Kidney epithelial cell (primary cell): ENCODE measurements at regions not wholly inside any gene's neighbourhood (a gene's known extent, or its start where the extent isn't known, plus 50 kb on each side); places are given as distances from the start of the nearest gene placed in this dataset.

ENCODE experiments used
- DNase-seq: peaks from one replicate; pipeline ENCODE4 v3.0.0-alpha.2; 2010; ENCODE audit warnings: low read depth
- H3K27me3 ChIP-seq: 2 replicates; pipeline ENCODE4 v1.6.0; 2011; ENCODE audit warnings: low read length; ENCODE audit not compliant: control insufficient read depth, insufficient read depth
- H3K36me3 ChIP-seq: 2 replicates; pipeline ENCODE4 v1.5.1; 2011; ENCODE audit warnings: low read length; ENCODE audit not compliant: control insufficient read depth, insufficient read depth
- H3K4me3 ChIP-seq: 2 replicates; pipeline ENCODE4 v1.5.1; 2011; ENCODE audit warnings: low read depth, mild to moderate bottlenecking, control low read depth, low read length
- TF ChIP-seq, protein P1 (sequence below): IDR thresholded peaks from 2 replicates; pipeline ENCODE4 v1.5.1; 2011; ENCODE audit warnings: mild to moderate bottlenecking, moderate library complexity, low read length, control low read depth, inconsistent platforms; ENCODE audit not compliant: insufficient read depth, poor library complexity, severe bottlenecking

DNA sequence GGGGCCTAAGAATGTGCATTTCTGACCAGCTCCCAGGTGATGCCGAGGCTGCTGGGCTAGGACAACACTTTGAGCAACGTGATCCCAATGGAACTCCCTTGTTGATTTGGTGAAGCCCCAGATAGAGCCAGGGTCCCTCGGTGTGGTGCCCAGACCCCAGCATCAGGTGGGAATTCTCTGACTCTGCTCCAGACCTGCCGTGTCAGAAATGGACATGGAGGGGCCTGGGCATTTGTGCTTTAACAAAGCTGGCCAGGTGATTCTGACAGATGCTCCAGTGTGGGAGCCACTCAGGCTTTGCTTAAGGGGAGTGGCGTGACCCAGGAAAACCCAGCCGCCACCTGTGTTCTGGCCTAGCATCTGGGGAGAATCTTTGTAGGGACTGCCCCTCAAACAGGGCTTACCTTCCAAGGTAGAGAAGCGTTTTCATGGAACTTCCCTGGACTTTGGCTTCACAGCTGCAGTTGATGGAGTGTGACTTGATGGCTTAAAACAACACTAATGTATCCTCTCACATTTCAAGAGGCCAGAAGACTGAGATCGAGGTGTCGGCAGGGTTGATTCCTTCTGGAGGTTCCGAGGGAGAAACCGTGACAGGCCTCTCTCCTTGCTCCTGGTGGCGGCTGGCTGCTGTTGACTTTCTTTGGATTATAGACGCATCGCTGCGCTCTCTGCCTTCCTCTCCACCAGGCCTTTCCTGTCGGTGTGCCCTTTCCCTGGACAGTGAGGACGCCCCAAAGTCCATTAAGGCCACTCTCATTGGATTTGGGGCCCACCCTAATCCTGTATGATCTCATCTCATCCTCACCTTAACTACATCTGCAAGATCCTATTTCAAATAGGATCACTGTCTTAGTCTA is 57.0 kb upstream of the HDAC4 start:
- TF ChIP-seq, protein P1, sequence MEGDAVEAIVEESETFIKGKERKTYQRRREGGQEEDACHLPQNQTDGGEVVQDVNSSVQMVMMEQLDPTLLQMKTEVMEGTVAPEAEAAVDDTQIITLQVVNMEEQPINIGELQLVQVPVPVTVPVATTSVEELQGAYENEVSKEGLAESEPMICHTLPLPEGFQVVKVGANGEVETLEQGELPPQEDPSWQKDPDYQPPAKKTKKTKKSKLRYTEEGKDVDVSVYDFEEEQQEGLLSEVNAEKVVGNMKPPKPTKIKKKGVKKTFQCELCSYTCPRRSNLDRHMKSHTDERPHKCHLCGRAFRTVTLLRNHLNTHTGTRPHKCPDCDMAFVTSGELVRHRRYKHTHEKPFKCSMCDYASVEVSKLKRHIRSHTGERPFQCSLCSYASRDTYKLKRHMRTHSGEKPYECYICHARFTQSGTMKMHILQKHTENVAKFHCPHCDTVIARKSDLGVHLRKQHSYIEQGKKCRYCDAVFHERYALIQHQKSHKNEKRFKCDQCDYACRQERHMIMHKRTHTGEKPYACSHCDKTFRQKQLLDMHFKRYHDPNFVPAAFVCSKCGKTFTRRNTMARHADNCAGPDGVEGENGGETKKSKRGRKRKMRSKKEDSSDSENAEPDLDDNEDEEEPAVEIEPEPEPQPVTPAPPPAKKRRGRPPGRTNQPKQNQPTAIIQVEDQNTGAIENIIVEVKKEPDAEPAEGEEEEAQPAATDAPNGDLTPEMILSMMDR: no peak
- DNase-seq: no peak

DNA sequence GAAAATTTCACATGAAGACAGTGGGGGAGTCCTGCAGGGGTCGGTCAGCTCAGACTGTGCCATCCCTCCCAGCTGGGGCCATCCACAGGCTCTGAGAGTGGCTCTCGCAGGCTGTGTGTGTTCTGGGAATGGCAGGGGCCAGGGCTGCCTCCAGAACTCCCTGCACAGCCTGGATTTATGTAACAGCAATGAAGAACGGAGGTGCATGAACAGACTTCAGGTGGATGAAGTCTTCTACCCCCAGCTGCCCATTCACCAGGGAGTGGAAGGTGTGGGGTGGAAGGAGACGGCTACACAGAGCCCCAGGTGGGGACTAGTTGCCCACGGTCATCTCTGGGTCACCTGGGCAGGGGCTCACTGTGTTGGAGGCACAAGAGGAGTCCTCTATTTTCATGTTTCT is 56.1 kb upstream of the HDAC4 start:
- H3K36me3 ChIP-seq: no peaks in the 10 kb centered on the region
- H3K4me3 ChIP-seq: no peak overlapping the region
- no peaks in the 10 kb centered on the region for H3K27me3 ChIP-seq
- TF ChIP-seq, protein P1: no peak
- no peak for DNase-seq

More for the DNA sequence above, 57.0 kb upstream of the HDAC4 start:
- no peaks in the 10 kb centered on the region for H3K27me3 ChIP-seq
- no peak overlapping the region for H3K4me3 ChIP-seq
- H3K36me3 ChIP-seq: no peaks in the 10 kb centered on the region

DNA sequence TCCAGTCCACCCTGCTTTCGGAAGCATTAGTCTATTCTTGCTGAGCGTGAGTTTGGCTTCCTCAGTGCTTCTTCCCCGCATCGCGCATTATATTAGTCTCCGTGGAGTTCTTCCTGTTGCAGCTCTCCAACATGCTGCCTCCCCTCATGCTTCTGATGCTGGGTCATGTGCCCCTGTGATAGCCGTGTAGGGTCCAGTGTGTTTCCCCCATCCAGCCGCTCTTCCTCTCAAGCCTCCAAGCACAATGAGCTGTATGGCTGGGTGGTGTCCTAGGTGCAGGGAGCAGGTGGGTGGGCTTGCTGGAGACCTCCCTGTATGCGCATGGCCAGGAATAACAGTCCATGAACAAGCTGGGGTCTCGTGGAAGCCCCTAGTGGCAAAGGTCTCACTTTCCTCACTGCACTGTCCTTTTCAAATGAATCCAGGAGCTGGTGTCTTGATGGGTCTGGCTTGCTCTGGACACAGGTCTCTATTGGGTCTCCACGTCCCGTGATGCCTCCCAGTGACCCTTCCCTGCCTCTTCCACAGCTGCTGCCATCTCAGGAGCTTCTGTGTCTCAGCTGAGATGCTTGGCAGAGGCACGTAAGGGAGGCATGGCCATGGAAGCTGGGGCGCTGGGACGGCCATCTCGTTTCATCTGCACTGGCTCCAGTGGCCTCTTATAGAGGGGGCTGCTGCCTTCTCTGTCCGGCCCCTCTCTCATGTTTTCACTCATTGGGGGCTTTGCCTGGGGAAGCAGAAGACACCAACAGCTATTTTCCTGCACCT is 54.8 kb upstream of the HDAC4 start:
- H3K4me3 ChIP-seq: no peak overlapping the region
- DNase-seq: no peak
- H3K36me3 ChIP-seq: no peaks in the 10 kb centered on the region
- TF ChIP-seq, protein P1: no peak
- no peaks in the 10 kb centered on the region for H3K27me3 ChIP-seq

DNA sequence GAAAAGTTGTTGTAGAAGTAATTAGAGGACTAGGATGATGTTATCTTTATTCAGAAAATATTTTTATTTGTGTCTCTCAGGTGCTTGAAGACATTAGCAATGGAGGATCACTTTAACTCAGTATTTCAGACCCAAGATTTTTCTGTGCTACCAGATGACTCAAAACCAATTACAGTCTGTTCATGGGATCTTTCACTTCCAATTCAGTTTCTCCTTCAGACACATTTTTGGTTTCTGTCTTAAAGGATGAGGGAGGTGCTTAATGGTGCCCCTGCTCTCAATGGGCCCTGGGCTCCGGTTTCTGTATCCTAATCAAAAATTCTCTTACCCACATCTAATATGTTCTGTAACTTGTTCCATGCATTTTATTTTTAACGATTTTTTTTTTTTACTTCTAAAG is 53.7 kb upstream of the HDAC4 start:
- TF ChIP-seq, protein P1: no peak
- no peak for DNase-seq
- Histone ChIP-seq H3K36me3 (no peaks in the 10 kb centered on the region), H3K27me3 (no peaks in the 10 kb centered on the region), H3K4me3 (no peak overlapping the region)
